ENCODE measurements at regions not wholly inside any gene's neighbourhood (a gene's known extent, or its start where the extent isn't known, plus 50 kb on each side); places are given as distances from the start of the nearest gene placed in this dataset.

GRCh38 chr19:30221176-30221575 is 151.0 kb upstream of the ZNF536 start:
- TF ChIP-seq CTCF (conservative IDR thresholded peaks at IDR 0.05 in 1 of 2, IDR thresholded peaks at IDR 0.05 in 1 of 2; ENCODE audit: extremely low read depth in 1 of 2, insufficient read depth in 1 of 2, low read depth in 1 of 2, low read length in 2 of 2) (no peak), EZH2 (IDR thresholded peaks at IDR 0.05; ENCODE audit: borderline replicate concordance, low read length) (no peak)
